ENCODE measurements at regions not wholly inside any gene's neighbourhood (a gene's known extent, or its start where the extent isn't known, plus 50 kb on each side); places are given as distances from the start of the nearest gene placed in this dataset.

GRCh38 chr3:53944028-53944427 lies 52.4 kb upstream of the SELENOK start:
- no peak for DNase-seq

DNA sequence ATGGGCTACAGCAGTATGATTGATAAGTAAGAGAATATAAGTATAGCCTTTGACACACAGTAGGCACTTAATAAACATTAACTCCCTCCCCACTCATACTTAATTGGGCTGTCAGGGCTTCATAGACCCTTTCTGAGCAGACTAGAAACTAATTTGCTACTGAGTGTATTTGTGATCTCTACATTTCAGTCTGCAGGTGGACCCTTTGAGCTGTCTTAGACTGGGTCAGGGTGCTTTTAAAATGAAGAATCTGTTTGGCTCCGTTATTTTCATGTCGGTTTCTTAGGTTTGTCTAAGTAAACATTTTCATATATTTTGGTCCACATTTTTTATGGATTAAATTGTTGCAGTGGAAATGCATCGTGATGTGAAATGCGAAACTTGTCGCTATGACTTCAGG lies 50.3 kb upstream of the SELENOK start:
- DNase-seq: no peak
